GM10248 (cell line): ENCODE measurements at regions not wholly inside any gene's neighbourhood (a gene's known extent, or its start where the extent isn't known, plus 50 kb on each side); places are given as distances from the start of the nearest gene placed in this dataset.

Experiments
- CTCF ChIA-PET: fragments of 300-600 bp; sonication (Branson Sonifier 250); formaldehyde crosslinking; extraction: SDS; loops from one replicate; lab custom pipeline; 2021; ENCODE audit warnings: antibody characterized with exemption; lab: Yijun Ruan, JAX
- POLR2A ChIA-PET: fragments of 350-650 bp; sonication (Branson Sonifier 250); formaldehyde crosslinking; extraction: SDS; loops from one replicate; lab custom pipeline; 2020; ENCODE audit warnings: antibody characterized with exemption; lab: Yijun Ruan, JAX
- DNase-seq: peaks from one replicate; pipeline ENCODE4 v3.0.0; 2012; ENCODE audit errors: extremely low spot score
- CTCF ChIP-seq: IDR thresholded peaks from 2 replicates; pipeline ENCODE4 v1.5.1; 2012; ENCODE audit warnings: mild to moderate bottlenecking, low read depth; ENCODE audit errors: extremely low read depth, missing control alignments, control extremely low read depth

- TF ChIP-seq CTCF, result no peak
- ChIA-PET CTCF (no interaction called here), POLR2A (no interaction called here)
- no peak for DNase-seq
Measured at GRCh38 chr9:79242489-79242888, 329.3 kb upstream of the TLE4 start.

GRCh38 chr9:79246170-79246569 is 325.6 kb upstream of the TLE4 start:
- ChIA-PET CTCF (no interaction called here), POLR2A (no interaction called here)
- no peak for DNase-seq
- TF ChIP-seq CTCF, result no peak

- no peak for DNase-seq
- POLR2A ChIA-PET, result no interaction called here
- CTCF ChIA-PET, result no interaction called here
- no peak for TF ChIP-seq CTCF
Measured at GRCh38 chr9:79247021-79247420, 324.7 kb upstream of the TLE4 start.

GRCh38 chr9:79250806-79251205 is 321.0 kb upstream of the TLE4 start:
- ChIA-PET CTCF (interaction anchor here (1.8 kb wide), 1 partner anchor 17 kb away, joined by 5 read pairs; no protein-coding TSS in a partner anchor), POLR2A (no interaction called here)
- DNase-seq, result no peak
- TF ChIP-seq CTCF, result no peak

- TF ChIP-seq CTCF, result no peak
- no peak for DNase-seq
- ChIA-PET POLR2A (no interaction called here), CTCF (interaction anchor here (1.6 kb wide), 1 partner anchor 15 kb away, joined by 5 read pairs; no protein-coding TSS in a partner anchor)
Measured at GRCh38 chr9:79254900-79255650, 316.7 kb upstream of the TLE4 start.

GRCh38 chr9:79255651-79256260 is 316.0 kb upstream of the TLE4 start:
- CTCF ChIA-PET, result no interaction called here
- TF ChIP-seq CTCF, result no peak
- POLR2A ChIA-PET, result no interaction called here
- DNase-seq, result no peak
